ENCODE measurements at regions not wholly inside any gene's neighbourhood (a gene's known extent, or its start where the extent isn't known, plus 50 kb on each side); places are given as distances from the start of the nearest gene placed in this dataset.

DNA sequence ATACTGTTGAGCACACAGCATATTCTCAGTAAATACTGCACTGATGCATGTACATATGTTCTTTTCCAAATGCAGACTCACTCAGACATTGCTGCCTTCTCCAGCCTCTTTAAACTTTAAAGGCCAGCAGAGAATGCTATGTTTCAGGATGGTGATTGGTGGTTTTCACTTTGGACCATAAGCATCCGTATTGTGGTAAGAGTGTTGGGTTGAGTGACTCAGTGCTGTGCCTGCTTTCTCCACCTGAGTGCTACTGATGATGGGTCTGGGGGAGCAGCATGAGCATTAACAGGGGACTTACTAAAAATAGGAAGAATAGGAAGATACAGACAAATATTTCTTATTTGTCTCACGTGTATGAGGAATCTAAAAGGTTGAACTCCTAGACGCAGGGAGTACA lies 56.3 kb upstream of the ZNF92 start:
- intact Hi-C loops (cut with DNase I), result no loop called here
- DNase-seq, result no peak
- ATAC-seq, result no peak
- no peak overlapping the region for H3K4me3 ChIP-seq
- no peak overlapping the region for H3K27ac ChIP-seq
- TF ChIP-seq, protein P1, sequence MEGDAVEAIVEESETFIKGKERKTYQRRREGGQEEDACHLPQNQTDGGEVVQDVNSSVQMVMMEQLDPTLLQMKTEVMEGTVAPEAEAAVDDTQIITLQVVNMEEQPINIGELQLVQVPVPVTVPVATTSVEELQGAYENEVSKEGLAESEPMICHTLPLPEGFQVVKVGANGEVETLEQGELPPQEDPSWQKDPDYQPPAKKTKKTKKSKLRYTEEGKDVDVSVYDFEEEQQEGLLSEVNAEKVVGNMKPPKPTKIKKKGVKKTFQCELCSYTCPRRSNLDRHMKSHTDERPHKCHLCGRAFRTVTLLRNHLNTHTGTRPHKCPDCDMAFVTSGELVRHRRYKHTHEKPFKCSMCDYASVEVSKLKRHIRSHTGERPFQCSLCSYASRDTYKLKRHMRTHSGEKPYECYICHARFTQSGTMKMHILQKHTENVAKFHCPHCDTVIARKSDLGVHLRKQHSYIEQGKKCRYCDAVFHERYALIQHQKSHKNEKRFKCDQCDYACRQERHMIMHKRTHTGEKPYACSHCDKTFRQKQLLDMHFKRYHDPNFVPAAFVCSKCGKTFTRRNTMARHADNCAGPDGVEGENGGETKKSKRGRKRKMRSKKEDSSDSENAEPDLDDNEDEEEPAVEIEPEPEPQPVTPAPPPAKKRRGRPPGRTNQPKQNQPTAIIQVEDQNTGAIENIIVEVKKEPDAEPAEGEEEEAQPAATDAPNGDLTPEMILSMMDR (IDR thresholded peaks at IDR 0.05), result no peak
- no peaks in the 10 kb centered on the region for H3K36me3 ChIP-seq
- WGBS, 2 donors, result 79 to 84% methylated on average over 3 of the region's 3 CpGs
- no peak for FAIRE-seq
- H3K9me3 ChIP-seq, result no peaks in the 10 kb centered on the region
- no peaks in the 10 kb centered on the region for H3K4me1 ChIP-seq
- H3K27me3 ChIP-seq, result no peaks in the 10 kb centered on the region

DNA sequence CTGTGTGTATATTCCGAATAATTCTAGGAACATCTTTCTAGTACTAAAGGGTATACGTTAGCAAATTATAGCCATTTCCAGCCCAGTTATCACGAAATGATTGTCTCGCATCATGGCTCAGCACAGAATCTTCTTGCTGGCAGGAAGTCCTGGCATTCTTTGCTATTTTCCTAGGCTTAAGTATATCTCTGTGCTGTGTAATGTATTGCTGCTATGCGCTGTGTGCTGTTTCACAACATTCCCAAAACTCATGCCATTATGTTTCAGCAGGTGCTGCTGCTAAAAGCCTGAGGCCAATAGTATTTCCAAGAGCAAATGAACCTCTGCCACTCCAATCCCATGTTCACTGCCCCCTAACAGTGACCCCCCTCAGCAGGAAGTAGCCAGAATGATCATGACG lies 62.9 kb upstream of the ZNF92 start:
- Histone ChIP-seq H3K9me3 (no peaks in the 10 kb centered on the region), H3K4me1 (peaks cover 0 to 4% (median 0%) of the 10 kb centered on the region in 3 donors), H3K27me3 (no peaks in the 10 kb centered on the region), H3K36me3 (no peaks in the 10 kb centered on the region), H3K27ac (no peak overlapping the region), H3K4me3 (no peak overlapping the region)
- DNase-seq (no peak), FAIRE-seq (no peak), ATAC-seq (no peak)
- WGBS, 2 donors, result 86 to 91% methylated on average over 6 of the region's 6 CpGs
- TF ChIP-seq, protein P1 (IDR thresholded peaks at IDR 0.05), result no peak
- intact Hi-C loops (cut with DNase I), result no loop called here

DNA sequence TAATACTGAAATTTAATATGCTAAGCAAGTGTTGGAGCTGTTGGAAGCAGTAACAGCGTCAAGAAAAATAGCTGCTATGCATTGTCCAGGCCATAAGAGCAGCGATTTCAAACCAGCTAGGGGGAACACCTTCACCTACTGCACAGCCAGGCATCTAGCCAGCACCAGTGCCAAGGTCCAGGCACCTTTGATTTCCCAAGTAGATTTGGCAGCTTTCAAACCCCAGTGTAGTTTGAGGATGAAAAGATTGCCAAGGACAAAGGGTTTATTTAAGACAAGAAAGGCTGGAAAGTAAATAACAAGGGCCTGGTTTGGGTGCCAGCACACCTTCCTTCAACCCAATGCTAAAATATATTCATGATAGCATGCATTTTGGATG lies 65.4 kb upstream of the ZNF92 start:
- intact Hi-C loops (cut with DNase I), result loop anchor here in 1 of 3 donors (10.0 kb wide), 1 partner anchor 363 kb away; no protein-coding TSS in a partner anchor
- DNase-seq (no peak), FAIRE-seq (no peak), ATAC-seq (peak in 3 of 4 donors; percentile 37 to 74 (median 72))
- Histone ChIP-seq H3K27ac (no peak overlapping the region), H3K9me3 (no peaks in the 10 kb centered on the region), H3K4me1 (peaks cover 0 to 4% (median 0%) of the 10 kb centered on the region in 3 donors), H3K27me3 (no peaks in the 10 kb centered on the region), H3K36me3 (no peaks in the 10 kb centered on the region), H3K4me3 (no peak overlapping the region)
- TF ChIP-seq, protein P1 (IDR thresholded peaks at IDR 0.05), result no peak
- WGBS, 2 donors, result 42 to 44% methylated on average over 2 of the region's 2 CpGs

DNA sequence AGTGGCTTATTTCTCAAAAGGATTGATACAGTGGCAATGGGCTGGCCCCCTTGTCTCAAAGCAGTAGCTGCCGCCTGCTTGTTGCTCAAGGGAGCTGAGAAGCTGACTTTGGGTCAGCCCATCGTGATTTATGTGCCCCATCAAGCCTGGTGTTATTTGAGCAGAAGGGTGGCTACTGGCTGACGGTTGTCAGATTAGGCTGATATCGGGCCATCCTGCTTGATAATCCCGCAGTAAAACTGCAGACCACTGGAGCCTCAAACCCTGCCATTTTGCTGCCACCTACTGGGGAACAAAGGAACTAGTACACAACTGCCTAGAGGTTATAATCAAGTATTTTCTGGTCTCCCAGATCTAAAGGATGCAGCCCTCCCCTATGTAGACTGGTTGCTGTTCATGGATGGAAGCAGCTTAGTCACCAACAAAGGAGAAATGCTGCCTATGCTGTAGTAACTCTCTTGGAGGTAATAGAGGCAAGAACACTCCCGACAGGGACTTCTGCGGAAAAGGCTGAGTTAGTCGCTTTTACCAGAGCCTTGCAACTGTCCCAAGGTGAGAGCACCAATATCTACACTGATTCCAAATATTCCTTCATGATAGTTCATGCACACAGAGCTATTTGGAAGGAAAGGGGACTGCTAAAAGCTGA lies 65.9 kb upstream of the ZNF92 start:
- DNase-seq (peak in 3 of 6 donors; percentile 11 to 50 (median 24)), ATAC-seq (peak; percentile 50 to 91 (median 82)), FAIRE-seq (no peak)
- H3K27ac ChIP-seq, result no peak overlapping the region
- peaks cover 0 to 4% (median 0%) of the 10 kb centered on the region in 3 donors for H3K4me1 ChIP-seq
- H3K27me3 ChIP-seq, result no peaks in the 10 kb centered on the region
- intact Hi-C loops (cut with DNase I), result loop anchor here in 1 of 3 donors (10.0 kb wide), 1 partner anchor 363 kb away; no protein-coding TSS in a partner anchor
- TF ChIP-seq, protein P1 (IDR thresholded peaks at IDR 0.05), result peak; percentile 54 to 84 (median 72)
- H3K36me3 ChIP-seq, result no peaks in the 10 kb centered on the region
- no peak overlapping the region for H3K4me3 ChIP-seq
- WGBS, 2 donors, result 36 to 44% methylated on average over 8 of the region's 8 CpGs
- no peaks in the 10 kb centered on the region for H3K9me3 ChIP-seq

DNA sequence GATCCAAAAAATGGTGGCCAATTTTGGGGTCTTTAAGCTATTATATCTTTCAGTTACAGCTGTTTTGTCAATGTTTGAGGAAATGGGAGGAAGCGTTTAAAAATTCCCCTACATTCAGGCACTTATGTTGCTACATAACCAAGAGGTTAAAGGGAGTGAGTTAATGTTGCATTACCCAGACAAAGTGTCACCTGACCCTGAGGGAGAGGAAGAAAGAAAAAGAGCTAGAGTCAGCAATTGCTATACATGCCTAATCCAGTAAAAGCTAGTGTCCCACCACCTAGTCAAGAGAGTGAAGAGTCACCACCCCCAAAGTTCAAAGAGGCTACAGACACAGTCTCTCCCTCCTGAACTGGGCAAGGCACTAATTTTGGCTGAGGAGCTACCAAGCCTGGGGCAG lies 69.5 kb upstream of the ZNF92 start:
- Histone ChIP-seq H3K27me3 (no peaks in the 10 kb centered on the region), H3K4me3 (no peak overlapping the region), H3K36me3 (no peaks in the 10 kb centered on the region), H3K4me1 (peaks cover 0 to 4% (median 0%) of the 10 kb centered on the region in 3 donors), H3K27ac (no peak overlapping the region), H3K9me3 (no peaks in the 10 kb centered on the region)
- DNase-seq (no peak), FAIRE-seq (no peak), ATAC-seq (no peak)
- intact Hi-C loops (cut with DNase I), result loop anchor here in 1 of 3 donors (10.0 kb wide), 1 partner anchor 359 kb away; no protein-coding TSS in a partner anchor
- TF ChIP-seq, protein P1 (IDR thresholded peaks at IDR 0.05), result no peak
- WGBS, 2 donors, result 77 to 88% methylated on average over 1 of the region's 1 CpG

Data from pancreas (tissue), 10 donors.